Keratinocyte (primary cell): ENCODE measurements at regions not wholly inside any gene's neighbourhood (a gene's known extent, or its start where the extent isn't known, plus 50 kb on each side); places are given as distances from the start of the nearest gene placed in this dataset.

Experiments used
- EZH2 ChIP-seq: IDR thresholded peaks from one replicate; pipeline ENCODE4 v1.6.1; 2012; ENCODE audit warnings: inconsistent platforms, mild to moderate bottlenecking, low read length, moderate library complexity
- TF ChIP-seq, protein P1 (sequence below), 3 experiments: IDR thresholded peaks in 1 of 3; conservative IDR thresholded peaks in 1 of 3; optimal IDR thresholded peaks in 1 of 3; 2 replicates in 2 of 3; 3 replicates in 1 of 3; pipeline versions ENCODE3 to v1.5.1; 2011; ENCODE audit warnings: low read length in 3 of 3, mild to moderate bottlenecking in 3 of 3, moderate library complexity in 2 of 3, control low read depth in 1 of 3, inconsistent platforms in 1 of 3; ENCODE audit not compliant: insufficient read depth in 2 of 3; ENCODE audit errors: extremely low read depth in 1 of 3

- TF ChIP-seq, protein P1, sequence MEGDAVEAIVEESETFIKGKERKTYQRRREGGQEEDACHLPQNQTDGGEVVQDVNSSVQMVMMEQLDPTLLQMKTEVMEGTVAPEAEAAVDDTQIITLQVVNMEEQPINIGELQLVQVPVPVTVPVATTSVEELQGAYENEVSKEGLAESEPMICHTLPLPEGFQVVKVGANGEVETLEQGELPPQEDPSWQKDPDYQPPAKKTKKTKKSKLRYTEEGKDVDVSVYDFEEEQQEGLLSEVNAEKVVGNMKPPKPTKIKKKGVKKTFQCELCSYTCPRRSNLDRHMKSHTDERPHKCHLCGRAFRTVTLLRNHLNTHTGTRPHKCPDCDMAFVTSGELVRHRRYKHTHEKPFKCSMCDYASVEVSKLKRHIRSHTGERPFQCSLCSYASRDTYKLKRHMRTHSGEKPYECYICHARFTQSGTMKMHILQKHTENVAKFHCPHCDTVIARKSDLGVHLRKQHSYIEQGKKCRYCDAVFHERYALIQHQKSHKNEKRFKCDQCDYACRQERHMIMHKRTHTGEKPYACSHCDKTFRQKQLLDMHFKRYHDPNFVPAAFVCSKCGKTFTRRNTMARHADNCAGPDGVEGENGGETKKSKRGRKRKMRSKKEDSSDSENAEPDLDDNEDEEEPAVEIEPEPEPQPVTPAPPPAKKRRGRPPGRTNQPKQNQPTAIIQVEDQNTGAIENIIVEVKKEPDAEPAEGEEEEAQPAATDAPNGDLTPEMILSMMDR (optimal IDR thresholded peaks at IDR 0.05 in 1 of 3, IDR thresholded peaks at IDR 0.05 in 1 of 3, conservative IDR thresholded peaks at IDR 0.05 in 1 of 3; ENCODE audit: extremely low read depth in 1 of 3, insufficient read depth in 2 of 3, low read length in 3 of 3) = no peak
- TF ChIP-seq EZH2 = no peak
These were observed 57.9 kb upstream of the DPH6 start for GRCh38 chr15:35603856-35604255.
